HEK293T (cell line): ENCODE measurements at regions not wholly inside any gene's neighbourhood (a gene's known extent, or its start where the extent isn't known, plus 50 kb on each side); places are given as distances from the start of the nearest gene placed in this dataset.

Source experiments
- BHLHE40 ChIP-seq: fragments of 450-650 bp; IDR thresholded peaks from 2 replicates; pipeline ENCODE4 v1.6.1; 2016; ENCODE audit warnings: mild to moderate bottlenecking, moderate library complexity, borderline replicate concordance
- FOXM1 ChIP-seq: fragments of 450-650 bp; IDR thresholded peaks from 2 replicates; pipeline ENCODE4 v1.6.1; 2017; ENCODE audit warnings: mild to moderate bottlenecking, borderline replicate concordance

DNA sequence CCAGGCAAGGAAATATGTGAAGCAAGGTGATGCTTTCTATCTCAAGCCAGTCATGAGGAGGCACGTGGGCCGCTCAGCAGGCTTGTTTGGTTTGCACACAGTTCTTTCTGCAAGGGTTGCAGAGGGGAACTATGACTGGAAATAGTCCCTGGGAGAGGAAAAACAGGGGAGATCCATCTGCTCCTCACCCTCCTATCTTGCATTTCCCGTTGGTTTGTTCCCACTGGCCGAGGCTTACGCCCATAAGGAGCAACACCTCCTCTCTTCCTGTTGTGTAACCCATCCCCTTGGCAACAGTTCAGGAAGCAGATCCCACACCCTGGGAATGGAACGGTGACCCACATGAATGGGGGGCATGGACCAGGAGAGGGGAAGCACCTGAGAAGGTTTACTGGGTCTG lies 72.1 kb upstream of the MAGI1 start:
- TF ChIP-seq BHLHE40 (no peak), FOXM1 (no peak)
